ENCODE measurements at regions not wholly inside any gene's neighbourhood (a gene's known extent, or its start where the extent isn't known, plus 50 kb on each side); places are given as distances from the start of the nearest gene placed in this dataset.
"Not testable (repeated sequence)": the region's sequence is repeated elsewhere in the genome, so short reads cannot be mapped to it uniquely, and the experiment has no call there.

DNA sequence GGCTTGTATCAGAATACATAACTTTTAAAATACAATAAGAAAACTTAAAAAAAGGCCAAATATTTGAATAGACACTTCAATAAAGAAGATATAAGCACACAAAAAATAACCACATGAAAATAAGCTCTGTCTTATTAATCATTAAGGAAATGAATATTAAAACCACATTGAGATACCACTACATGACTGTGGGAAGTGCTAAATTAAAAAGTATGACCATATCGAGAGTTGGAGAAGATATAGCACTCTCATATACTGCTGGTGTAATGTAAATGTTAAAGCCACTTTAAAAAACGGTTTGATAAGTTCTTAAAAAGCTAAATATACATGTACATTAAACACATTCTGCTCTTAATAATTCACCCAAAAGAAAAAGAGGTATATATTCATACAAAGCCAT is 104.6 kb upstream of the TRIB2 start:
- DNase-seq: no peak

DNA sequence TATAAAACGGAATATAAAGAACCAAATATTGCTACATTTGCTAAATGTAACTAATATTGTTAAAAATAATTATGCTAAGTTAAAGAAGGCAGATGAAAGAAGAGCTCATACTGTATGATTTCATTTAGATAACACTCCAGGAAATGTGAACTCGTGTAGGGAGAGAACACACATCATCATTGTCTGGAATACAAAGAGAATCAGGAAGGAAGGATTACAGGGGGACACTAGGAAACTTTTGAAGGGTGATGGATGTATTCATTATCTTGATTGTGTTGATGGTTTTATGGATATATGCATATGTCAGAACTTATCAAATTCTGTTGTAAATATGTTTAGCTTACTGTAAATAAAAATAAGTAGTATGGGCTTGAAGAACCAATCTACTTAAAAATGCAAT is 104.1 kb upstream of the TRIB2 start:
- DNase-seq: no peak

DNA sequence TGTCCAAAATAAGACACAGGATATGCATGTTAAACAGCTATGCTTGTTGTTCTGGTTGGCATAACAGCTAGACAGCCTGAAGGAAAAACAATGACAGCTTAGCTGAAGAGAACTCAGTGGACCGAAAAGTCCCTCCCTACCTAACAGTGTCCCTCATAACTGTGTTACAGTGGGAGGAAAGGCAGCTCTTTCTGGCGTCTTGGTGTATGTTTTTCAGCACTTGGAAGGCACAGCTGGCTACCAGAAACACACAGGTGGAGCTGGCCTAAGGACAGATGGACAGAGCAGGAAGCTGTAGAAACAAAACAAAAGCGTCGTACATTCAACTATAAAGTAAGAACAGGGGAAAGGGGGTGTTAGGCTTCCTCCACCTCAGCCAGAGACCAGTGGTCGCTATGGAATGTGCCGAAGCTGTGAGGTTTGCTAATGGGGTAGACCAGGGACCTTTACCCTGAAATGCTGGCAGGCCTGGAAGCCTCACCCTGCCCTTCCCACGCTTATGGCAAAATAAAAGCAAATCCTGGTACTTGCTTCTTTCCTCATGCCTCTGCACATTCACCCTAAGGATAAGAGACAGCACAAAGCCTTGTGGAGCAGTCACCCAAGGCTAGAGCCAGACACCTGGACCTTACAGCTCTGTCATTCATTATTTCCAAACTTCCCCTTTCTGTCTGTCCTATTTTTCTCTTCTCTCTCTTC is 103.5 kb upstream of the TRIB2 start:
- no peak for DNase-seq

GRCh38 chr2:12615509-12615908 is 101.2 kb upstream of the TRIB2 start:
- DNase-seq: no peak

GRCh38 chr2:12616456-12617156 is 100.1 kb upstream of the TRIB2 start:
- DNase-seq: no peak

GRCh38 chr2:12617366-12617765 is 99.4 kb upstream of the TRIB2 start:
- DNase-seq: no peak

DNA sequence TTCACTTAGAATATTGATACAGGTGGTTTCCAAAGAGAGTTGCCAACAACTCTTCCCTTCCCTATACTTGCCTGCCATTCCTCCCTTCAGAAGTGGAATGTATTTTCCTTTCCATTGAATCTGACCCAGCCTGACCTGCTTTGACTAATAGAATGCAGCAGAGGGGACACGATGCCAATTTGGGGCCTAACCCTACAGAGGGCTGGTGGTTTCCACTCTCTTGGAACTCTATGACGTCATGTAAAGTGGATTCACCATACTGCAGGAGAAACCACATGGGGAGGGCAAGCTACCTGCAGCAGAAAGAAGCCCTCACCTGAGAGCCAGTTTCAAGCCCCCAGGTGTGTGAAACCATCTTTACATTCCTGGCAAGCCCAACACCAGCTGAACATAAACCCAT is 98.9 kb upstream of the TRIB2 start:
- DNase-seq: no peak

GRCh38 chr2:12618576-12618975 is 98.2 kb upstream of the TRIB2 start:
- no peak for DNase-seq

- peak; percentile 87 for DNase-seq
Observed at GRCh38 chr2:12619975-12620374, 96.8 kb upstream of the TRIB2 start.

- DNase-seq: no peak
Observed at GRCh38 chr2:12620759-12621158, 96.0 kb upstream of the TRIB2 start.

DNA sequence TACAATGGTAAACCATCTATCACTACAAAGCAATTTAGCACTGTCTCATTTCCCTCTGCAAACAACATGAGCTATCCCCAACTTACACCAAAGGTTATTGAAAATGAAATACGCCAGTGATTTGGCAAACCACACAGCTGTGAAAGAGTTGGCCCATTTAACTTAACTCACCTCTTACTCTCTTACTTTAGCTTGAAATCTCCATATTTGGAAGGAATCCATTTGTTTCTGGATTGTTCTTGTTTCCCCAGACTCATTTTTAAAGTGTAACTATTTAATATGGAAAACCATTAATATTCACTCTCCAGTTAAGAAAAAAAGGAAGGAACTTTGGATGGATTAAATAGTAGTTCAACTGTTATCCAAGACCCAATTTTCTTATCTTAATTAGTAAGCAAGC is 93.7 kb upstream of the TRIB2 start:
- no peak for DNase-seq

DNA sequence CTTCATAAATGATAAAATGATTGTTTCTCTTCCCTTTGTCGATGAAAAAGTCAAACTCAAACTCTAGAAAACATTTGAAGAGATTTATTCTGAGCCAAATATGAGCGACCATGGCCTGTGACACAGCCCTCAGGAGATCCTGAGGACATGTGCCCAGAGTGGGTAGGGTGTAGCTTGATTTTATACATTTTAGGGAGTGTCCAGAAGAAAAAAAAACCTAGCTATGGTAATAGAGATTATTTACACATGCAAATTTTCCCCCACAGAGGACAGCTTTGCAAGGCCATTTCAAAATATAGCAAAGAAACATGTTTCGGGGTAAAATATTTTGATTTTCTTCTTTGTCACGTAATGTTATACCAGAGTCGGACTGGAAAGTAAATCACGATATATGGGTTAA is 92.4 kb upstream of the TRIB2 start:
- DNase-seq: no peak

GRCh38 chr2:12624905-12625598 is 91.7 kb upstream of the TRIB2 start:
- DNase-seq: no peak

DNA sequence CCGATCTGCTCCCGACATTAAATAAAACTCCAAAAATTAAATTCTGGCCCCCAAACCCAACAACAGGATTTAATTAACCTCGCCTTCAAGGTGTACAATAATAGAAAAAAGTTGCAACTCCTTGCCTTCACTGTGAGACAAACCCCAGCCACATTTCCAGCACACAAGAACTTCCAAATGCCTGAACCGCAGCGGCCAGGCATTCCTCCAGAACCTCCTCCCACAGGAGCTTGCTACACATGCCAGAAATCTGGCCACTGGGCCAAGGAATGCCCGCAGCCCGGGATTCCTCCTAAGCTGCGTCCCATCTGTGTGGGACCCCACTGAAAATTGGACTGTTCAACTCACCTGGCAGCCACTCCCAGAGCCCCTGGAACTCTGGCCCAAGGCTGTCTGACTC is 88.2 kb upstream of the TRIB2 start:
- DNase-seq: not testable (repeated sequence)

- DNase-seq: peak; percentile 61
Observed at GRCh38 chr2:12636837-12637581, 79.7 kb upstream of the TRIB2 start.

DNA sequence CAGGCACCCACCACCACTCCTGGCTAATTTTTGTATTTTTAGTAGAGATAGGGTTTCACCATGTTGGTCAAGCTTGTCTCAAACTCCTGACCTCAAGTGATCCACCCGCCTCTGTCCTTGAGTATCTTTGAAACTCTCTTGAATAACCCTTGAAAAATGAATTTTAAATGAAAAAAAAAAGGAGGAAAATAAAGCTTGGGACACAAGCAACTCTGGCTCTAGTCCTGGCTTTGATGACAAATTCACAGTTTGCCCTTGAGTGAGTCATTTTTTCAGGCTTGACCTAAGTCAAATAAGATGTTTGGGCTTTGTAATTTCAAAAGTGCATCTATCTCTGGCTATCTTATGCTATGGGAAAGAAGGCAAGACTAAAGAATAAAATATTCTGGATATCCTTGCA is 79.0 kb upstream of the TRIB2 start:
- peak; percentile 37 for DNase-seq

DNA sequence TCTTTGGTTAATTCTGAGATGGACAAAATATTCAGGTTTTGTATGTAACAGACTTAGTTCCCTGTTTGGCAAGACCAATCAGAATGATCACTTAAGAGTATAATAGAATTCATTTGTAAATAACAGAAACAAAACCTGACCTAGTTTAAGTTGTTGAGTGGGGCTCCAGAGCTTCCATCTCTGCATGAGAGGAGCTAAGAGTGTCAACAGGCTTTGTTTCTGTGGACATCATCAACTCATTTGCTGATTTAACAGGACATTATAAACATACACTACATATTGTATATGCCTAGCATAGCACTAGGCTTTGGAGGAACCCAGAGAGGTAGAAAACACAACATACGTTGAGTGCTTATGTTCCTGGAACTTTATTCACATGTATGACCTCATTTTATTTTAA is 75.3 kb upstream of the TRIB2 start:
- no peak for DNase-seq

DNA sequence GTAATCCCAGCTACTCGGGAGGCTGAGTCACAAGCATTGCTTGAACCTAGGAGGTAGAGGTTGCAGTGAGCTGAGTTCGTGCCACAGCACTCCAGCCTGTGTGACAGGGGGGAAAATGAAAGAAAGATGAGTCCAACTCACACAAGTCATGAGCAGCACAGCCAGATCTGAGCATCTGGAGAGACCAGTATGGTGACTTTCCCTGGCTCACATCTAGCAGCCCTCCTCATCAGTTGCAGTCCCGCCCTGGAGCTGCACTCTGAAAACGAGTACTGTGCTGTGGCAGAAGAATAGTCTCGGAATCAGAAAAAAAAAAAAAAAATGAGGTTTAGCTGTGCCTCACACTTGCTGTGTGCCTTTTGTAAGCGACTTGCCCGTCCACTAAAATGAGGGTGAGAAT is 74.4 kb upstream of the TRIB2 start:
- DNase-seq: no peak

GRCh38 chr2:12642859-12643258 is 73.9 kb upstream of the TRIB2 start:
- DNase-seq: no peak

- DNase-seq: no peak
Observed at GRCh38 chr2:12649602-12650400, 66.9 kb upstream of the TRIB2 start.

GRCh38 chr2:12651641-12652040 is 65.1 kb upstream of the TRIB2 start:
- DNase-seq: no peak

DNA sequence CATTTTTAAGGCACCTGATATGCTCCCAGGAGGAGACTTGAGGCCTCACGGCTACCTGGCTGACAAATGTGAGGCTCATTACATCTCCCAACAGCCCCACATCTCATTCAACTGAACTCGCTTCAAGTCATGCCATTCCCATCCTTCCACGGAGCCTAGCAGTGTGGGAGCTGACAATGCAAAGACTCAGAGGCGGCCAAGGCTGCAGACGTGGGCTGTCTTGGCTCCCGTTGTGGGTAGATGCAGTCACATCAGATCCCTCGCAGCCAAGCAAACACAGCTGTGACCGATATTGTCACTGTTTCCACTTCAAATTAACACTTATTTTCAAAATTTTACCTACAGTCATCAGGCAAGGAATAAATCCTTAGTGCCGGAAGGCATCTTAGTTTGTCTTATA is 64.0 kb upstream of the TRIB2 start:
- no peak for DNase-seq

GRCh38 chr2:12657560-12657959 is 59.2 kb upstream of the TRIB2 start:
- no peak for DNase-seq
